ENCODE measurements at regions not wholly inside any gene's neighbourhood (a gene's known extent, or its start where the extent isn't known, plus 50 kb on each side); places are given as distances from the start of the nearest gene placed in this dataset.
"Not testable (repeated sequence)": the region's sequence is repeated elsewhere in the genome, so short reads cannot be mapped to it uniquely, and the experiment has no call there.

- no peak for DNase-seq (ENCODE audit: low read depth)
These were observed 1299.0 kb downstream of the CDH11 start for GRCh38 chr16:63822818-63823217.

- no peak for DNase-seq (ENCODE audit: low read depth)
These were observed 1305.6 kb downstream of the CDH11 start for GRCh38 chr16:63816276-63816675.

GRCh38 chr16:63813862-63814261 lies 1308.0 kb downstream of the CDH11 start:
- no peak for DNase-seq (ENCODE audit: low read depth)

- DNase-seq (ENCODE audit: low read depth) = no peak
These were observed 1313.1 kb downstream of the CDH11 start for GRCh38 chr16:63808730-63809129.

GRCh38 chr16:63806794-63807506 lies 1314.9 kb downstream of the CDH11 start:
- DNase-seq (ENCODE audit: low read depth) = no peak

- DNase-seq (ENCODE audit: low read depth) = no peak
These were observed 1317.7 kb downstream of the CDH11 start for GRCh38 chr16:63804126-63804525.

GRCh38 chr16:63789603-63790002 lies 1332.3 kb downstream of the CDH11 start:
- no peak for DNase-seq (ENCODE audit: low read depth)

GRCh38 chr16:63787014-63787413 lies 1334.8 kb downstream of the CDH11 start:
- peak; percentile 4 for DNase-seq (ENCODE audit: low read depth)

GRCh38 chr16:63785170-63785569 lies 1336.7 kb downstream of the CDH11 start:
- DNase-seq (ENCODE audit: low read depth) = no peak

GRCh38 chr16:63776437-63776836 lies 1345.4 kb downstream of the CDH11 start:
- DNase-seq (ENCODE audit: low read depth) = no peak

GRCh38 chr16:63776034-63776433 lies 1345.8 kb downstream of the CDH11 start:
- DNase-seq (ENCODE audit: low read depth) = no peak

GRCh38 chr16:63774302-63774701 lies 1347.6 kb downstream of the CDH11 start:
- no peak for DNase-seq (ENCODE audit: low read depth)

GRCh38 chr16:63769211-63769610 lies 1352.7 kb downstream of the CDH11 start:
- DNase-seq (ENCODE audit: low read depth) = no peak

- not testable (repeated sequence) for DNase-seq (ENCODE audit: low read depth)
These were observed 1361.6 kb downstream of the CDH11 start for GRCh38 chr16:63760246-63760645.

GRCh38 chr16:63752347-63752746 lies 1369.5 kb downstream of the CDH11 start:
- no peak for DNase-seq (ENCODE audit: low read depth)

- no peak for DNase-seq (ENCODE audit: low read depth)
These were observed 1372.6 kb downstream of the CDH11 start for GRCh38 chr16:63749276-63749675.

GRCh38 chr16:63745456-63745855 lies 1376.4 kb downstream of the CDH11 start:
- DNase-seq (ENCODE audit: low read depth) = no peak

- no peak for DNase-seq (ENCODE audit: low read depth)
These were observed 1377.6 kb downstream of the CDH11 start for GRCh38 chr16:63744077-63744874.

GRCh38 chr16:63742150-63742549 lies 1379.7 kb downstream of the CDH11 start:
- no peak for DNase-seq (ENCODE audit: low read depth)

GRCh38 chr16:63737633-63738032 lies 1384.2 kb downstream of the CDH11 start:
- DNase-seq (ENCODE audit: low read depth) = no peak

- no peak for DNase-seq (ENCODE audit: low read depth)
These were observed 1386.4 kb downstream of the CDH11 start for GRCh38 chr16:63735456-63735855.

GRCh38 chr16:63720848-63721247 lies 1401.0 kb downstream of the CDH11 start:
- no peak for DNase-seq (ENCODE audit: low read depth)

GRCh38 chr16:63719926-63720325 lies 1401.9 kb downstream of the CDH11 start:
- no peak for DNase-seq (ENCODE audit: low read depth)

Measured in RPMI7951 (cell line).